Upper lobe of left lung (tissue), 4 donors: ENCODE measurements at regions not wholly inside any gene's neighbourhood (a gene's known extent, or its start where the extent isn't known, plus 50 kb on each side); places are given as distances from the start of the nearest gene placed in this dataset.

Experiments
- EP300 ChIP-seq, 4 donors: sonication (generic); formaldehyde crosslinking; IDR thresholded peaks; one replicate each; pipeline ENCODE4 v1.5.1; 2017; ENCODE audit warnings: antibody characterized with exemption in 4 of 4, control low read depth in 2 of 4
- POLR2A ChIP-seq, 4 donors: fragments of 450-650 bp; IDR thresholded peaks; one replicate each; pipeline ENCODE4 v1.5.1; 2016 to 2017; ENCODE audit warnings: antibody characterized with exemption in 4 of 4, mild to moderate bottlenecking in 2 of 4
- POLR2AphosphoS5 ChIP-seq, 2 donors: sonication (generic); formaldehyde crosslinking; IDR thresholded peaks; one replicate each; pipeline ENCODE4 v1.5.1; 2017; ENCODE audit warnings: antibody characterized with exemption in 2 of 2
- TF ChIP-seq, protein P1 (sequence below), 6 experiments: fragments of 450-650 bp in 4 of 6; fragments of 200-600 bp in 2 of 6; sonication (generic) in 2 of 6; IDR thresholded peaks; one replicate each; pipeline ENCODE4 v1.5.1; 2016 to 2019; ENCODE audit warnings: antibody characterized with exemption in 6 of 6

DNA sequence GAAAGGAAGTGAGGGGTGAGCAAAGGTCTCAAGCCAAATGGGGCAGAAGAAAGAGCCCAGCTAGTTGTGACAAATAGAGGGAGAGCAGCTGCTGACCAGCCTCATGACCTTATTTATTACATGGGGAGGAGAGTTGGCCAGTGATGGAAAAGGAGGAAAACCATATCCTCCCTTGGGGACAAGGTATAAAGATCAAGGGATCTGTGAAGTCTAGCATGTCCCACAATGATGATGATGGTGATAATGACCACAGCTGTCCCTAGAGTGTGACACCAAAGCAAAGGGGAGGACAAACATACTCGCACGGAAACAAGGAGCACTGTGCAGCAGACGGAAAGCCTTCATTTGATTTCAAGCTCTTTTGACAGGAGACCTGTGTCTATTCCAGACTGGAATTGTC, 190.4 kb upstream of the MCHR2 start:
- TF ChIP-seq, protein P1, sequence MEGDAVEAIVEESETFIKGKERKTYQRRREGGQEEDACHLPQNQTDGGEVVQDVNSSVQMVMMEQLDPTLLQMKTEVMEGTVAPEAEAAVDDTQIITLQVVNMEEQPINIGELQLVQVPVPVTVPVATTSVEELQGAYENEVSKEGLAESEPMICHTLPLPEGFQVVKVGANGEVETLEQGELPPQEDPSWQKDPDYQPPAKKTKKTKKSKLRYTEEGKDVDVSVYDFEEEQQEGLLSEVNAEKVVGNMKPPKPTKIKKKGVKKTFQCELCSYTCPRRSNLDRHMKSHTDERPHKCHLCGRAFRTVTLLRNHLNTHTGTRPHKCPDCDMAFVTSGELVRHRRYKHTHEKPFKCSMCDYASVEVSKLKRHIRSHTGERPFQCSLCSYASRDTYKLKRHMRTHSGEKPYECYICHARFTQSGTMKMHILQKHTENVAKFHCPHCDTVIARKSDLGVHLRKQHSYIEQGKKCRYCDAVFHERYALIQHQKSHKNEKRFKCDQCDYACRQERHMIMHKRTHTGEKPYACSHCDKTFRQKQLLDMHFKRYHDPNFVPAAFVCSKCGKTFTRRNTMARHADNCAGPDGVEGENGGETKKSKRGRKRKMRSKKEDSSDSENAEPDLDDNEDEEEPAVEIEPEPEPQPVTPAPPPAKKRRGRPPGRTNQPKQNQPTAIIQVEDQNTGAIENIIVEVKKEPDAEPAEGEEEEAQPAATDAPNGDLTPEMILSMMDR (IDR thresholded peaks at IDR 0.05) = no peak
- no peak for TF ChIP-seq EP300 (IDR thresholded peaks at IDR 0.05)
- no peak for TF ChIP-seq POLR2A (IDR thresholded peaks at IDR 0.05)
- no peak for TF ChIP-seq POLR2AphosphoS5 (IDR thresholded peaks at IDR 0.05)
